ACHN (cell line): ENCODE measurements at regions not wholly inside any gene's neighbourhood (a gene's known extent, or its start where the extent isn't known, plus 50 kb on each side); places are given as distances from the start of the nearest gene placed in this dataset.

ENCODE experiments used
- DNase-seq: peaks from one replicate; pipeline ENCODE4 v3.0.0-alpha.2; 2015
- in situ Hi-C: cut with HindIII; loops from 2 replicates; pipeline ENCODE4 v1.10.0; 2017; ENCODE audit warnings: low sequenced_read_pairs, low pct_ligation_motif_present, low pct_unique_long_range_greater_than_20kb

DNA sequence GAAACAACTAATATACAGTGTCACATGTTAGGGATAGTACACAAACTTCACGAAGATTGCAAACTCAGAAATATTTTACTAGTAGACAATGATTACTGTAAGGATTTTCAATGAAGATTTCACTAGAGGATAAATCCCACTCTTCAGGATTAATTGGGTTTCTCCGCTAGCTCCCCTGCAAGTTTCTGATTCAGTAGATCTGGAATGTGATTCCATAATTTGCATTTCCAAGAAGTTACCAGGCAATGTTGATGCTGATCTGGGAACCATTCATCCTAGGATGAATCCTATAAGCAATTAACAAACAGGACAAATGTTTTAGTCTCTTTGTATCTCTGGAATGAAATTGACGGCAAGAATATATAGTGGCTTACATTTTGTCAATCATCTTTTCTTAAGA lies 272.4 kb downstream of the ALX1 start:
- in situ Hi-C loops: no loop called here
- no peak for DNase-seq

DNA sequence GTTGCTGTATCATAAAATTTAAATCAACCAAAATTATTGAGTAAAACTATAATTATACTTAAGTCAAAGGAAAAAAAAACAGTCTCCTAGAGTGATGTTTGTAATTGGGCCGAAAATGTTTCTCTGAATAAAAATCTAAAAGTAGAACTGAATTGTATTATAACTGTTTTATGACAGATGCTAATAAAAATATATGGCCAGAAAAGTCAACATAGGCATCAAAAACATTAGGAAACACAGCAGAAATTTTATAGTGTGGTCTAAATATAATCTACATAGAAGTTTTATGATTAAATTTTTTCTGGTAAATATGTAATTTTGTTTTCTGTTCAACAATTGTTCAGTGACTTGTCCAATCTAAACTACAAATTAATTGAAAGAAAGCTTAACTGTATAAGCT lies 277.8 kb downstream of the ALX1 start:
- in situ Hi-C loops: no loop called here
- no peak for DNase-seq

DNA sequence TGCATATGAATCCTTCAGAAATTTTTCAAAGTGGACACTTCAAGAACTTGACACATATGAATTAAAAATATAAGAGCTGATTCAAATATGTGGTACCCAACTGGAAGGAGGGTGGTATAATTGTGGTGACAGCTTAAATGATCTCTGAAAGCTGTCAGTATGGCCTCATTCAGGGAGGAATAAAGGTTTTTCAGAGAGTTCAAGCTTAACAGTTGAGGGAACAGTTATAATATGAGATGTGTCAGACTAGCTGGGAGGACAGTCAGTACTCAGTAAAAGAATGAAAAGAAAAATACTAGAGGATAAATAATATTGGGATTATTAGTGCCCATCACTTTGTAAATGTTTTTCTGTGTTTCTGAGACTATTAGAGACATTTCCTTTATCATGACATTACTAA lies 277.5 kb downstream of the RASSF9 start:
- no peak for DNase-seq
- in situ Hi-C loops: no loop called here

DNA sequence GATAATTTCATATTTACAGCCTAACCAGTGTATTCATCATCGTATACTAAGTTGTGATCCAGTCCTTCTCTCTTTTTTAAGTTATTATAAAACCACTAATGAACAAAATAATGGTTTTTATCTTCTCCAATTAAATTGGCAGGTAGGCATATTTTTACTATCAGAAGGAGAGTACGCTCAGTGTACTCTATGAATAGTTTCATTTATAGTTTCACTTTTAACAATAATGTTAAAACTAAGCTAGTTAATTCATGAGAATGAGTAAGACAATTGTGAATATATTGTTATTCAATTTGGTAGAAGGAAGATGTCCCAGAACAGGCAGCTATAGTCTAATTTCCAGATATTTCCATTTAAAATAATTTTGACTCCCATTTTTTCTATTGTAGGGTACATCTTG lies 277.1 kb downstream of the RASSF9 start:
- DNase-seq: no peak
- in situ Hi-C loops: no loop called here

DNA sequence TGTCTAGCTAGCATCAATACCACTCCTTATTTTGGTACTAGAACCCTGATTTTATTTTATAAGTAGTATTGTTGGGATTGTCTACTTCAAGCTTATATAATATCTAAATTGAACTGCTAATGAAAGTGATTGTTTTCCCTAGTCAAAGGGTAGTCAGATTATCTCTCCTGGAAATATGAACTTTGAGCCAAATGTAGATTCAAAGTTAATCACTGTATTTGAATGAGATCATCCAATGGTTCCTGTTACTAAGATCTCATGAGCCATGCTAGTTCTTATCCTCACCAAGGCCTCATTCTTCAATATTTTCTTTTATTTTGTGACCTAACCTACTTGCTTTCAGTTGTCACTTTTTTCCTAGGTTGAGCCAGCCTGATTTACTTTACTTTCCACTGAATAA lies 276.7 kb downstream of the RASSF9 start:
- no peak for DNase-seq
- in situ Hi-C loops: no loop called here

DNA sequence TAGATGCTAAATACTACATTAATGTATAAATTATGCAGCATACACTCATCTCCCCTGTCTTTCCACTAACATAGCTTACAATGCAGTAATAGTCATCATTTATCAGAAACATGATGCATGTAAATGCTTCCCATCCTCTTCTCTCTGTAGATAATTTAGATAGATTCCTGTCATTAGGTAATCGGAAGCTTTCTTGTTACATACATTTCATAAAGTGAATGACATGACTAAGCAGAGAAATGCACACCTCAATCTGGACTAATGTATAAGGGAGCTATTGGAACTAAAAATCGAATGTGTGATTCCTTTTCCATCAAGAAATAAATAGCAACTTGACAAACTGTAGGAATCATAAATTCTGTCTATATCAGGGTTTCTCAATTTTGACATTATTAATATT lies 273.4 kb downstream of the RASSF9 start:
- in situ Hi-C loops: no loop called here
- no peak for DNase-seq

DNA sequence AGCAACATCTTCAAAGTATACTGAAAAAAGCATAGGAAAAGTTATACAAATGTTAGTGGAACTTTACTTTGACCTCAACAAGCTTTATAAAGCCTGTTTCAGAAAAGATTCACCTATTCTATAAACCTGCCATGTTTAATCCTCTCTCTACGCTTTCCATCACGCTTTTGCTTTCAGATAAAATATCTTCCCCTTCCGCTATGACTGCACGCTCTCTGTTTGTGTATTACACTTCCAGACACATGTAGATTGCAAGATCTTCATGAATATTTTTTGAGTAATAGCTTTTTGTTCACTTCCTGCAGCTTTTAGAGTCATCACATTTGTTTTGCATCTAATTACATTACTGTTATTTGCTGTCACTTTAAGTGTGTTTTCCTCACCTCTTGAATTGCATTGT lies 271.4 kb downstream of the RASSF9 start:
- in situ Hi-C loops: no loop called here
- no peak for DNase-seq

DNA sequence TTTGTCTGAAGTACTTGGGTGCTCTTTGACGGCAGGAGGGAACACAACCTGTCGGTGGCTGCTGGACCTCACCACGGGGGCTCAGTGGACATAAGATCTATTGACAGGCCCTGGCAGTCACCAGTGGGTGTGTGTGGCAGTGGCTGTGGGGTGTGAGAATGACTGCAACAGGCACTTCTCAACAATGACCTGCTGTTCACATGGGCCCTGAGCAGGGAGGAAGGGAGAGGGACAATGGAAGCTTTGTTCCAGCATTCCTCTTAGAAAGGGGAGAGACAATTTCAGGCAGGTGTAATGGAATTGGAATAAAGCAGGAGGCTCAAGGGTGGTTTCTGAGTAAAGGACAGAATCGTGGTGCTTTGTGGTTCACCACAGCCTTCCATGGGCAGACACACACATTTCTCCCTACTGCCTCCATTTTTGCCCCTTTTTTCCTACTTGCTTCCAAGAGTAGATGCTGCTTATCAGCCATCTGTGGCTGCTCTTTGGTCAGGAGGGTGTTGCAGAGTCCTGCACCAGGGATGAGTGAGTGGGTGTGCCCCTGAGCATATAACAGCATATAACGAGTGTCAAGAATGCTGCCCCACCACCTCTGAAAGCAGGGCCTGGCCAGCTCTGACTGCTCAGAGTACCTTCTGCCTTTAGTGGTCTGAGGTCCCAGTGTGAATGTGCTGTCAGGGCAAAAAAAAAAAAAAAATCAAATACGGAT lies 267.7 kb downstream of the RASSF9 start:
- in situ Hi-C loops: no loop called here
- no peak for DNase-seq

DNA sequence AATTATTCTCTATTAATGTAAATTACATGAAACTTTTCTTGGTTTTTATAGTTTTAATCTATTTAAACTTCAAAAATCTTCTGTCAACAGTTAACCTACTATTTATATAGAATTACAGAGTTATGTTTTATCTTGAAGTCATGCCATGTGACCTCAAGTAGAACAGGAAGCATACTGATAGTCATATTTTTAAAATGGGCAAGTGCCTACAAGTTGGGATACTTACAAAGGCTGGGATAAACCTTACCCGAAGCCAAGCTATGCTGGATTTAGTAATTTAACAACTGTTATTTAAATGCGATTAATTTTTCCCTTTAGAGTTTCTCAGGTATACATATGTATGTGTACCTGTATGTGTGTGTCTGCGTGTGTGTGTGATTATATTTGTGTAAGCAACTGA lies 266.9 kb downstream of the RASSF9 start:
- DNase-seq: no peak
- in situ Hi-C loops: no loop called here

DNA sequence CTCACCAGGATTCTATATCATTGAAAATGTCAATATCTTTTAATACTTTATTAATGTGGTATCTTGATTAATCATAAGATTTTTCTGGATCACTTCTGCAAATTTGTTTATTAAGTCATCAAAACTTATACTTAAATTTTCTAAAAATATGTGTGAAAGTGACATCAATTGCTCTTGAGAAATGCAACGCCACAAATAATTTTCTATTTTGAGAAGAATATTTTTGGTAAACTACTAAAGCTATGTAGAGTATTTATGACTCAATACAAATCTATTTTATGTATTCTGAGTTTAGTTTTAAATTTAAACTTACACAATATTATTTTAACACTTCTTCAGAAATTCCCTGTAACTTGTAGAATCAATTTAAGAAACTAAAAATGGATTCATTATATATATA lies 263.3 kb downstream of the RASSF9 start:
- no peak for DNase-seq
- in situ Hi-C loops: no loop called here

DNA sequence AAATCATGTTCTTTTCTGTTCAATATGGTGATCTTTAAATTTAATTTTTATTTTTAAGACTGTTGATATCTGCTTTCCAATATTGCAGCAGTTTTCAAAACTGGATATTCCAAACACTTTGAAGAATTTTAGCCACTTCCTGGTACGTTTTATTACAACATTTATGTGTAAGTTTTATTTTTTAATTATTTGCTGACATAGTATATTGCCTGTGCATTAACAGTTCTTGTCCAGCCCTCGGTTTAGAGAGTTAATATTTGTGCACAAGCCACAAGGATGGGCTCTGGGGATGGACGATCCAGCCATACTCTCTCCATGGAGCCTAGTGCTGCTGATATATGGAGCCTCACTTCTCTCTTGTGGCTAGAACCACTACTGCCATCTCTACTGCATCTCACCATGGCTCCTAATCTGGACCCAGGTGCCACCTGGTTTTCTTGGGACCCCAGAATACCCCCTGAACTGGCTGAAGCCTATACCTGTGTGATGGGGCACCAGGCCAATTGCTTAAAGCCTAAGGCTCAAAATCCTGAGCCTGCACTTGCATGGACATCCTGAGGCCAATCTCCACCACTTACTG lies 262.5 kb downstream of the RASSF9 start:
- in situ Hi-C loops: no loop called here
- DNase-seq: no peak

DNA sequence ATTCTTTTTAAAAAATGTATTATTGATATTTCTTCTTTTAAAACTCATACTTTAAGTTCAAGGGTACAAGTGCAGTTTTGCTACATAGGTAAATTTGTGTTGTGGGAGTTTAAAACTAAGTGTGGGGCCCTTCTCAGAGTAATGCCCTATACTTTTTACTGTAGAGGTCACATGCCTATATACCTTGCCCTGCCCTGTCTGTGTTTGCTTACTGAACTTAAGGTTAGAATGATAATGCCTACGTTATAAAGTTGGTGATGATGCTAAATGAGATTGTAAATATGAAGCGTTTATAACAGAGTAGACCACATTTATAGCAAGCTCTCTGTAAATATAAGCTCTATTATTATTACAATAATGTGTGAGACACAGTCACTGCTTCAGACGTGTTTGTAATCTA lies 261.9 kb downstream of the RASSF9 start:
- in situ Hi-C loops: no loop called here
- DNase-seq: no peak

DNA sequence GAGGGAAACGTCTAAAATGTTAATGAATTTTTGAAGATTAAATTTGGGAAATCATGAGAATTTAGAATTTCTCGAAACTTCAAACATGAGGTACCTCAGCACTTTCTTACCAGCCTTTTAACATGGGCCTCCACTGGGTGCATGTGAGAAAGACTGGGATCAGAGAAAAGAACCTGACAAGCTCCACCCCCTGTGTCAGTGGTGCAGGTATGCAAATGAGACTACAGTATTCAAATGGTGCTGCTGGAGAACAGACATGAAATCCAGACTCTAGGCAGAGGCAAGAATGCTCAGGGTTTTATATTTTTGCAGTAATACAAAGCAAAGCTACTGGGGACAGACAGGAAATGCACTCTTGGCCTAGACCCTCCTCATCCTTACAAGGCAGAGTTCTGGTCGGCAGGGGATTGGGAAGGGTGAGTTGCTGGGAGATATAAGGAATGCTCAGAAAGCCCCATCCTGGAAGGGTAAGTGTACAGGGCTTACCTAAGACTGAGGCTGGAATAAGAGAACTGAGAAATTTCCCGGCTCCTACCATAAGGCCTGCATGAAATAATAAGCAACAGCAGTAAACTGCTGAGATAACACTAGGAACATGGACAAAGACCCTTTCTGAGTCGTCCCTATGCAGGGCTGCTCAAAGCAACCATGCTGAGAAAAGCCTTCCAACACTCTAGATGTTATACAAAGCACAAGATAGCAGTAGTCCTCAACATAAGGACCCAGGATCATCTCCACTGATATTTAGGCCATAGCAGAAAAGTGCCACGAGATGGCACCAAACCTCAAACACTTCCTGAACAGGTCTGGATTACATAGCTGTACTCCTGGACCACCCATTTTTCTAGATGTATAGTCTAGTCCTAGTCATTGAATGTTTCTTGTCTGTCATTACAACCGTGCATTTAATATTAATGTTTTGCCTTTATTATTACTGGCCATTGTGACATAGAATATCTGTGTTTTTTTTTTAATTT lies 260.8 kb downstream of the RASSF9 start:
- peak; percentile 81 for DNase-seq
- in situ Hi-C loops: no loop called here

DNA sequence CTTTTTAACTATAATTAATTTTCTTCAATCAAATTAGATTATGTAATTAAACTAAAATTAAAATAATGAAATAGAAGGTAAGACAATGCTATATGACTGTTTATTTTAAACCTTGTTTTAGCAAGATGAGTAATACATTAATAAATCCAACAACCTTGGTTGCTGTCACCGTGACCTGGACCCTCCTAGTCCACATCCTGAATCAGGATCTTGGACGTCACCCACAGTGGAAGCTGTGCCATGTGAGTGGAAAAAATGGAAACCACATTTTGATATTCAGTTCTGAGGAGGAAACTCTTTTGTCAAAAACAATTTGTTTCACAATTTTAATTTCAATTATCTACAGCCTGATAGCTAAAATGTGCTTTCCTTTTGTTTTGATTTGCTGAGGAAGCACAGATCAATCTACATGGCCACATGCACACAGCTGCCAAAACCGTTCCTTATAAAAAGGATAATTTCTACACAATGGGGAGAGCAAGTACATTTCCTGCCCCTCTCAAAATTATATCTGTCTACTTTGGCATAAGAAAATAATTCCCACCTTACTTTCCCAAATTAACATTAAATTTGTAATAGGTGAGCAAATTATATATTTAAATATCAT lies 255.5 kb downstream of the RASSF9 start:
- in situ Hi-C loops: no loop called here

DNA sequence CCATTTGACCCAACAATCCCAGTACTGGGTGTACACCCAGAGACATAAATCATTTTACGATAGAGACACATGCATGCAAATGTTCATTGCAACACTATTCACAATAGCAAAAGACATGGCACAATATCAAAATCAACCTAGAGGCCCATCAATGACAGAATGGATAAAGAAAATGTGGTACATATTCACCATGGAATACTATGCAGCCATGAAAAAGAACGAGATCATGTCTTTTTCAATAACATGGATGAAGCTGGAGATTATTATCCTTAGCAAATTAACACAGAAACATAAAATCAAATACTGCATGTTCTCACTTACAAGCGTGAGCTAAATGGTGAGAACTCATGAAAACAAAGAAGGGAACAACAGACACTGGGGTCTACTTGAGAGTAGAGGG lies 249.1 kb downstream of the RASSF9 start:
- in situ Hi-C loops: no loop called here
- DNase-seq: no peak

More for the DNA sequence above, 255.5 kb downstream of the RASSF9 start:
- DNase-seq: no peak

DNA sequence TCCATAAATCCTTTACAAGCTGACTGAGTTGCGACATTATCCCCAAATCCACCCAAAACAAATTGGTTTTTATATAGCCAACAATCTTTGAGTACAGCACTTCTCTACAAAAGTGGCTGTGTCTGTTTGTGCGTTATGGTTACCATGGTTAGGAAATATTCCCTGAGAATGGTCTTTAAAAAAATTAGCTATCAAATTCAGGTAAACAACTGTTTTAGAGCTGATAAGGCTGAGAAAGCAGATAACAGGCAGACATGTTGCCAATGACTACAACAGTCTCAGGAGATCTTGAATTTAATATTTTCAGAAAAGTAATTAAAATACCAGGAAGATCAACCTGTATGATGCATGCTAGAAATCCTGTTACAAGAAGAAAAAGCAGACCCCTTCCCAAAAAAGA lies 248.0 kb downstream of the RASSF9 start:
- no peak for DNase-seq
- in situ Hi-C loops: no loop called here

DNA sequence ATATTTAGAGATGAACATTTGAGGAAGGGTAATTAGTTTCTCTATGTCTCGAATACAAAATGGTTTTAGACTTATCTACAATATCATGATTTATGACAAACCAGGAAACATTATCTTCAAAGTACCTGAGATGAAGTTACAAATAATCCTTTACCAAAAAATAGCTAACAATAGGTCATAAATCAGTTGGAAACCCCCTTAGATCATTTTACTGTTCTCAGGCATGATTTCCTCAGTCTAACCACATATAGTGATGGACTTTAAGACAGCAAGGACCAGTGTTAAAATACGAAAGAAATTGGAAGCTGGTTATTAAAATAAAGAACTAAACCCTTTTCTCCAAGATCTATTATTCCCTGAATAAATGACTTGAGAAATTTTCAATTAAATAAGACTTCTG lies 235.4 kb downstream of the RASSF9 start:
- DNase-seq: no peak
- in situ Hi-C loops: no loop called here

DNA sequence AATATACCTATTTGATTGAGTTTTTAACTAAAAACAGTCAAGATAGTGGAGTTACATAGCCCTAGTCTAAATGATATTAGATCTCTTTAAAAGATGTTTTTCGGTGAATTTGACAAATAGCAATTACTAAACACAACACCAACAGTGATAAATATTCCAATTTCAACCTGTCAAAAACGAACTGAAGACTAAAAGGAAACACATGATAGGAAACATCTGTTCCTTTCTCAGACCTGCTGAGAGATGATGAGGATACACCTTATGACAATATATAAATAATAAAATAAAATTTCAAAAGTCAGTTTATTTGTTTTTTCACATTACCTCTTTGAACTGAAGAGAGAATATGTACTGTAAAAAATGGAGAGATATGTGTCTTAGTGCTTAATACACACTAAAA lies 232.7 kb downstream of the RASSF9 start:
- DNase-seq: no peak
- in situ Hi-C loops: no loop called here

DNA sequence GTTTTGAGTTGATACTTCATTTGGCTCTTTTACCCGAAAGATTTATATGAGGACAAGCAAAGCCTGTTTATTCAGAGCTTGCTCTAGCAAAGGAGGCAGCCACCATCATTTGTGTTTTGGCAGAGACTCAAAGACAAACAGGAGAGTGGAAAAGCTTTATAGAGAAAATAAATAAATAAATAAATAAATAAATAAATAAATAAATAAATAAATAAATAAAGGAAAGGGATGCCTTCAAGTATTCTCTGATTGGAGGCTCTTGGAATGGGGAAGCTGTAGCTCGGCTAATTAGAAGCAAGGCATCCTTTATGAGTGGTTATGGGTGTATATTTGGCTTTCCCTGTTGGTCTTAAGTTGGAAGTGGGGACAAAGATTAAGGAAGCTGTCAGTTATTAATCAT lies 229.8 kb downstream of the RASSF9 start:
- DNase-seq: no peak
- in situ Hi-C loops: no loop called here
